NCI-H2107 treated with DMSO at 0.1 percent for 48 hours (cell line): ENCODE measurements at regions not wholly inside any gene's neighbourhood (a gene's known extent, or its start where the extent isn't known, plus 50 kb on each side); places are given as distances from the start of the nearest gene placed in this dataset.
"Not testable (repeated sequence)": the region's sequence is repeated elsewhere in the genome, so short reads cannot be mapped to it uniquely, and the experiment has no call there.

Experiments
- DNase-seq: peaks from one replicate; lab custom pipeline; 2025; ENCODE audit not compliant: unreplicated experiment; lab: John Stamatoyannopoulos, UW

GRCh38 chr10:120187168-120187567, 269.9 kb upstream of the PLPP4 start:
- DNase-seq: not testable (repeated sequence)

DNA sequence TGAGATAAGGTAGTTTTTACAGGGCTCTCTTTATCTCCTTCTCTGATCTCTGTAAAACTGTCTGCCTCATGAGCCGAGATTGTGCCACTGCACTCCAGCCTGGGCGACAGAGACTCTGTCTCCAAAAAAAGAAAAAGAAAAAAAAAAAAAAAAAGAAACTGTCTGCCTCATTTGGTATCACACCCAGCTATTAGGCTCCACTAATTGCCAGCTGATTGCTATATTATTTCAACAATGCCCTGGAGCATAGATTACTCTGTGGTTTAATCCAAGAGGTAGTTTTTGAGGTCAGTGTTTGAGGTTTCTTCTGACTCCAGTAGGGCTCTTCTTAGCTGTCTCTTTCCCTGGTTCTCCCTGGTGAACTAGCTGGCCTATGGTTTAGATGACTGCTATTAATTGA, 268.1 kb upstream of the PLPP4 start:
- no peak for DNase-seq

DNA sequence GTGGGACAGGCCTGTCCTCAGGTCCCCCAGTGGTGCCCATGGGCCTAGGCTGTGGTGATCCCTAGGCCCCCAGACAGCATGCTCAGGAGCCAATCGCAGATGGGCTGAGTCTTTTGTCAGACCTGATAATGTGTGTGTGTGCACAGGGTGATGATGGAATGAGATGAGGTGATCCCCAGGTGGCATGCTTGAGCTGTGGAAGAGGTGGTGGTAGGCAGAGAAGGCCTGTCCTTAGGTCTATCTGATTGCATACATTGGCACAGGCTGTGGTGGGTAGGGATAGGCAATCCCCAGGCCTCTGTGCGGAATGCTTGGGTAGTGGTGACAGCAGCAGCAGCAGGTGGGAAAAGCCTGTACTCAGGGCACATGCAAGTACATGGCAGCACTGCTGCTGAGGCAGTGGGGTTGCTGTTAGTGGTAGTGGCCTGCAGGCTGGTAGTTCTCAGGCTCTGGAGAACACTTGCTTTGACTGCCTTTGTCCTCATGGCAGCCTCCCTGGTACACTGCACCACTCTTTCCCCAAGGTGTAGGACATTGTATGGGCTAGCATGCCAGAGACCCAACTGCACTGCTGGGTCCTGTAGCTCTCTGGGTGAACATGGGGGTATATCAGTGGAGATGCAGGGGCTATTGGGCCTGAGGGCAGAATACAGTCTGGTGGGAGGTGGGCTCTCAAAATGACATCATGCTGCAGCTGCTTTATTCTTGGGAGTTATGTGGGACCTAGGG, 260.9 kb upstream of the PLPP4 start:
- no peak for DNase-seq

- DNase-seq: no peak
These were observed 252.2 kb upstream of the PLPP4 start for GRCh38 chr10:120204877-120205276.

DNA sequence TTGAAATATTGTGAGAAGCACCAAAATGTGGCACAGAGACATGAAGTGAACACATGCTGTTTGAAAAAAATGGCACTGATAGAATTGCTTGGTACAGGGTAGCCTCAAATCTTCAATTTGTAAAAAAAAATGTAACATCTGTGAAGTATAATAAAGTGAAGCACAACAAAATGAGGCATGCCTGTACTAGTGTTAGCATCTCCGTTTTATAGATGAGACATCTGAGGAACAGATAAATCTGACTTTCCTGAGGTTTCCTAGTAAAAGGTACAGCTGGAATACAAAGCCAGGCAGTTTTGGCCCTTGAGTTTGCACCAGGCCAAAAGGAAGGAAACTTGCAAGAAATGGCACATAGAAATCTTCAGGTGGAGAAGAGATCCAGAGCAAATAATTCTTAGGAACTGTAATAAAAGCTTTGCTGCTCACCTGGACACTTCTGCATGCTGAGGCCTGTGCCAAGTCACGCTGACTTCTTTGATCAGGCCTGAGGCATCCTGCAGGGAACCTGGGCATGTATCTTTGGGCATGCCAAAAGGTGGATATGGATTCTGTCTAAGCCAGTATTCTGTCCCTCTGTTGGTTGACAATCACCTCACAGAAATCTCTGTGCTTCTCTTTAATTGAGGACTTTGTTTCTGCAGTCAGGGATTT, 251.5 kb upstream of the PLPP4 start:
- DNase-seq: no peak

- DNase-seq: no peak
These were observed 248.5 kb upstream of the PLPP4 start for GRCh38 chr10:120208488-120208887.

DNA sequence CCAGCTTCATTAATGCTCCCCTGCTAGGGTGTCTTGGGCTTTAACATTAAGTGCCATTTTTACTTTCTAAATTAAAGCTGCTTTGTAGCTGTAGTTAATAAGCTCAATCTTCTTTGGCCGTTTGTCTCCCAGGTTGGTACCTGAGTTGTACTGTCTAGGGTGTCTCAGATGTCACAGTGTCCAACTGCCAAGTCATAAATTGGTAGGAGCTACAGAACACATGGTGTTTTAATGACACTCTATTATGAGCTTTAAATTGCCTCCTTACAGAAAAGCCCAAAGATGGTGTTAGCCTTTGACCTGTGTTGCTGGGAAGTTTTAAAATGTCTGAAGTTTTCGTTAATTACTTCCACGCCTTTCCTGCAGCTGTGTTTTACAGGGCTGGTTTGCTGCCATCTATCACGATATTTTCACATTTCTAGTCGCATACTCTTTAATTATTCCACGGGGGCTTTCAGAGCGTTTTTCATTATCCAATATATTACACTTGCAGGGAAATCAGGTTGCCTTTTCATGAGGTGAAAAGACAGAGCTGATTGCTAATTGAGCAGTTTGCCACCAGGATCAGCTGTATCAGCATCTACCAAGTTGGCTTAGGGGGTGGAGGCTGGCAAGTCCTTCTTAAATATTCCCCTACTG, 247.8 kb upstream of the PLPP4 start:
- DNase-seq: no peak

DNA sequence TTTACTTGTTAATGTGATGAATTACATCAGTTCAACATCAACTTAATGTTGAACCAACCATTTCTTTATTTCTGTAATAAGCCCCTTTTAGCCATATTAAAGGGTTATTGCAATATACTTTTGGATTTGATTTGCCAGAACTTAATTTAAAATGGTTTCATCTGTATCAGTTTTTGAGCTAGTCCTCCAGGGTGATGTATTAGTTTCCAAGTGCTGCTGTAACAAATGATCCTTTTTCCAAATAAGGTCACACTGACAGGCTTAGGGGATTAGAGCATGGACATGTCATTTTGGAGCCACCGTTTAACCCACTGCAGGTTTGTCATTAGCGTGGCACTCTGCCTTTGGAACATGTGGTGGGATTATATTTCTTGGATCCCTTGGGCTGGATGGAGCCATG, 244.8 kb upstream of the PLPP4 start:
- DNase-seq: no peak

GRCh38 chr10:120213283-120213682, 243.7 kb upstream of the PLPP4 start:
- not testable (repeated sequence) for DNase-seq

- DNase-seq: no peak
These were observed 239.3 kb upstream of the PLPP4 start for GRCh38 chr10:120217736-120218135.

DNA sequence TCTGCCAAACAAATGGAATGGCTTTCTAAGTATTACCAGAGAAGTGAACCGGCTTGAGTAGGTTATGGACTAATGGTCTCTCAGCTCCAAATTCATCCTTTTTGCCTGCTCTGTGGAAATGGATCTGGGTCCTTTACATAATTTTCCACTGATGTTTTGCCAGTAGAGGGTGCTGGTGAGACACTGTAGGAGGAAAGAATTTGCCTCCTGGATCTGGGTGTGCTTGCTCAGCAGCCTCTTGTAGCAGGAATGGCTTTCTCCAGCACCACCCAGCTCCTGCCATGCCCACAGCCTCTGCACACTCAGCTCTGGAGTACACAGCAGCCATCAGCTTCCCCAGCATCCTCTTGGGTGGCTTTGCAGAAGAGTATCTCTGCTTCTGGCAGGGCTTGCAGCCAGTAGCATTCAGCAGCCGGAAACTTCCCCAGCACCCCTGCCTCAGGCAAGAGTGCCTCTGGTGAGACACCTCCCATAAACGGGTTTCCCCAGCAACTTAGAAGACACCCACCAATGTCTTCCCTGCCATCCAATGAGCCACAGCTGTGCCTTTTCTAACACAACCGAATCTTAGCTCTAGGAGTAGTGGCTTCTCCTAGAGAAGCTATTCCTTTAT, 235.0 kb upstream of the PLPP4 start:
- peak; percentile 1 for DNase-seq

DNA sequence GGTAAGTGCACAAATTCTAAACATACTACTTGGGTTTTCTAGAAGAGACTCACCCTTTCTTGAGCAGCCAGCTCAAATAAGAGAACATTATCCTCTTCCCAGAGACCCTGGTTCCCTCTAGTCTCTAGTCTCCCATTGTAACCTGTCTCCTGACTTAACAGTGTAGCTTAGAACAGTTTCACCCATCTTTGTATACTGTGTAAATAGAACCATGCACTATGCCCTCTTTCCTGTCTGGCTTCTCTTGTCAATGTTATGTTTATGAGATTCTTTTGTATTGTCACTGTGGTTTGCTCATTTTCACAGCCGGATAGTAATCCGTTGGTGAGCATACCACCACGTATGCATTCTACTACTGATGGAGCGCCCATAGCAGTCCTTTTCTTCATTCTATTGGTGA, 227.4 kb upstream of the PLPP4 start:
- DNase-seq: no peak

DNA sequence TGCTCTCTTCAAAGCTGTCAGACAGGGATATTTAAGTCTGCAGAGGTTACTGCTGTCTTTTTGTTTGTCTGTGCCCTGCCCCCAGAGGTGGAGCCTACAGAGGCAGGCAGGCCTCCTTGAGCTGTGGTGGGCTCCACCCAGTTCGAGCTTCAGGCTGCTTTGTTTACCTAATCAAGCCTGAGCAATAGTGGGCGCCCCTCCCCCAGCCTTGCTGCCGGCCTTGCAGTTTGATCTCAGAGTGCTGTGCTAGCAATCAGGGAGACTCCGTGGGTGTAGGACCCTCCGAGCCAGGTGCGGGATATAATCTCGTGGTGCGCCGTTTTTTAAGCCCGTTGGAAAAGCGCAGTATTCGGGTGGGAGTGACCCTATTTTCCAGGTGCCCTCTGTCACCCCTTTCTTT, 217.3 kb upstream of the PLPP4 start:
- DNase-seq: not testable (repeated sequence)

GRCh38 chr10:120251821-120252442, 205.1 kb upstream of the PLPP4 start:
- DNase-seq: no peak

DNA sequence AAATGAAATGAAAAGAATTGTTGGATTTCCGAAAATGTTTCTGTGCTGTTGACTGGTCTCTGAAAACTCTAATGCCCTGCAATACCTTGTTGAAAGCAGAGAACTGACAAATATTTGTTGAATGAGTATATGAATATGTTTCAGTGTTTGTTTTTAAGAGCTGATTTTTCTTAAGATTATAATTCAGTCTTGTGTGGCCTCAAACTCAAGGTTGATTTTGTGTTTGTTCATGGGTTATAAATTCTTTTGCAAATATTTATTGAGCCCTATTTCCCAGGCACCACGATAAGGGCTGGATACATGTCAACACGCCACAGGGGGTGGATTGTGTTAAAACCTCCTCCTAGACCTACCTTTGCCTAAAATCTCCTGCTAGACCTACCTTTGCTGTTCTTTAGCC, 203.9 kb upstream of the PLPP4 start:
- no peak for DNase-seq

- no peak for DNase-seq
These were observed 196.6 kb upstream of the PLPP4 start for GRCh38 chr10:120260456-120260855.

GRCh38 chr10:120262857-120263547, 194.0 kb upstream of the PLPP4 start:
- no peak for DNase-seq

GRCh38 chr10:120266022-120266421, 191.0 kb upstream of the PLPP4 start:
- no peak for DNase-seq

GRCh38 chr10:120270906-120271305, 186.1 kb upstream of the PLPP4 start:
- DNase-seq: no peak

DNA sequence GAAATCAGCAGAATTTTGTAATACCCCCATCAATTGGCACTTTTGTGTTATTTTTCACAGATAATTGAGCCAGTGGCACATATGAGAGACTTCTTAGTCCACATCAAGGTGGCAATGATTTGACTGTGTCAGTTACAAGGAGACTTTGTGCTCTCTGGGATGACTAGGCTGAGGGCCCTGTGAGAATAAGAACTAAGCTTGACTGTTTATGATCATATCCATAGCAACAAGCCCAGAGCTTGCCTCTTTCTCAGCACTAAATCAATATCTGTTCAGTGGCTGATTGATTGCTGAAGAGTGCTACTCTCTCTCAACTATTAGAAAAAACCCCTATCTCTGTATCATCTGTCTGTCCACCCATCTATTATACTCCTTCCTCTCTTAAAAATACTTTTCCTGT, 185.3 kb upstream of the PLPP4 start:
- DNase-seq: no peak

DNA sequence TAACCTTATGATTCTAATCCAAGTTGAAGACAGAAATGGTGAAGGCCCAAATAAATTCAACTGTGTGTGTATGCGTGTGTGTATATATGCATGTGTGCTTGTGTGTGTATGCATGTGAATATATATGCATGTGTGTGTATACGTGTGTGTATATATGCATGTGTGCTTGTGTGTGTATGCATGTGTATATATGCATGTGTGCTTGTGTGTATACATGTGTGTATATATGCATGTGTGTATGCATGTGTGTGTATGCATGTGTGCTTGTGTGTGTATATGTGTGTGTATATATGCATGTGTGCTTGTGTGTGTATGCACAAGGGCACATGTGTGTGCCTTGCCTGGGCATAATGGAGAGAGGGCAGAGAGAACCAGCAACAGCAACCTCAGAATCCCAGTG, 184.7 kb upstream of the PLPP4 start:
- no peak for DNase-seq
